ENCODE measurements at regions not wholly inside any gene's neighbourhood (a gene's known extent, or its start where the extent isn't known, plus 50 kb on each side); places are given as distances from the start of the nearest gene placed in this dataset.

DNA sequence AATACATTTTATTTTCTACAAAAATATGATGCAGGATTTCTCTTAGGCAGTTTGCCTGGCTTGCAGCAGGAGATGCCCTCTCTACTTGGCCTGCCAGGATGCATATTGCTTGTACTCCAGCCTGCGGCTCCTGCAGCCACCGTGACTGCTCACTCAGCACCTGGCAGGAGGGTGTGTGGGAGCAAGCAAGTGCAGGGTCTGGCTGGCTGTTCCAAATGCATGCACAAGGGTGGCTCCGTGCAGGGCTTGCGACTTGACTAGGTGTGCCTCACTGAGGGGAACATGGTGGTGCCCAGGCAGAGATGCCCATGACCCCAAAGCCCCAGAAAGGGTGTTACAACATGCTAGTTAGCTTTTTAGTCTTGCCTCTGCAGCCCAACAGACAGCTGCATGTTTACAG is 1240.2 kb upstream of the ALCAM start:
- H3K27ac ChIP-seq (ENCODE audit: low read length): no peak overlapping the region
- ATAC-seq (ENCODE audit: insufficient read depth, low read depth): no peak
- no peak overlapping the region for H2AFZ ChIP-seq (ENCODE audit: low read depth, low read length)
- no peaks in the 10 kb centered on the region for H3K9me3 ChIP-seq (ENCODE audit: insufficient read depth, low read length, severe bottlenecking)
- no peak overlapping the region for H3K9ac ChIP-seq (ENCODE audit: low read depth, low read length)
- no peaks in the 10 kb centered on the region for H4K20me1 ChIP-seq (ENCODE audit: insufficient read depth, low read length)
- DNase-seq: no peak
- H3K27me3 ChIP-seq (ENCODE audit: insufficient read depth, low read length, poor library complexity): no peaks in the 10 kb centered on the region
- no peaks in the 10 kb centered on the region for H3K79me2 ChIP-seq (ENCODE audit: insufficient read depth, low read length)
- no peak overlapping the region for H3K4me2 ChIP-seq (ENCODE audit: insufficient read depth, low read length)
- TF ChIP-seq, protein P1, sequence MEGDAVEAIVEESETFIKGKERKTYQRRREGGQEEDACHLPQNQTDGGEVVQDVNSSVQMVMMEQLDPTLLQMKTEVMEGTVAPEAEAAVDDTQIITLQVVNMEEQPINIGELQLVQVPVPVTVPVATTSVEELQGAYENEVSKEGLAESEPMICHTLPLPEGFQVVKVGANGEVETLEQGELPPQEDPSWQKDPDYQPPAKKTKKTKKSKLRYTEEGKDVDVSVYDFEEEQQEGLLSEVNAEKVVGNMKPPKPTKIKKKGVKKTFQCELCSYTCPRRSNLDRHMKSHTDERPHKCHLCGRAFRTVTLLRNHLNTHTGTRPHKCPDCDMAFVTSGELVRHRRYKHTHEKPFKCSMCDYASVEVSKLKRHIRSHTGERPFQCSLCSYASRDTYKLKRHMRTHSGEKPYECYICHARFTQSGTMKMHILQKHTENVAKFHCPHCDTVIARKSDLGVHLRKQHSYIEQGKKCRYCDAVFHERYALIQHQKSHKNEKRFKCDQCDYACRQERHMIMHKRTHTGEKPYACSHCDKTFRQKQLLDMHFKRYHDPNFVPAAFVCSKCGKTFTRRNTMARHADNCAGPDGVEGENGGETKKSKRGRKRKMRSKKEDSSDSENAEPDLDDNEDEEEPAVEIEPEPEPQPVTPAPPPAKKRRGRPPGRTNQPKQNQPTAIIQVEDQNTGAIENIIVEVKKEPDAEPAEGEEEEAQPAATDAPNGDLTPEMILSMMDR (IDR thresholded peaks at IDR 0.05; ENCODE audit: borderline replicate concordance, extremely low read depth, low read length, poor library complexity, severe bottlenecking): no peak
- TF ChIP-seq EZH2 (IDR thresholded peaks at IDR 0.05; ENCODE audit: borderline replicate concordance, low read depth, low read length, severe bottlenecking): no peak
- no peaks in the 10 kb centered on the region for H3K4me1 ChIP-seq (ENCODE audit: insufficient read depth, low read length)
- H3K4me3 ChIP-seq (ENCODE audit: low read depth in 1 of 2, low read length in 2 of 2): no peak overlapping the region
- no peaks in the 10 kb centered on the region for H3K36me3 ChIP-seq (ENCODE audit: insufficient read depth, low read length)

GRCh38 chr3:104126864-104127553 is 1239.7 kb upstream of the ALCAM start:
- DNase-seq (no peak), ATAC-seq (ENCODE audit: insufficient read depth, low read depth) (no peak)
- H3K36me3 ChIP-seq (ENCODE audit: insufficient read depth, low read length): no peaks in the 10 kb centered on the region
- H3K4me2 ChIP-seq (ENCODE audit: insufficient read depth, low read length): no peak overlapping the region
- H3K9me3 ChIP-seq (ENCODE audit: insufficient read depth, low read length, severe bottlenecking): no peaks in the 10 kb centered on the region
- H4K20me1 ChIP-seq (ENCODE audit: insufficient read depth, low read length): no peaks in the 10 kb centered on the region
- TF ChIP-seq EZH2 (IDR thresholded peaks at IDR 0.05; ENCODE audit: borderline replicate concordance, low read depth, low read length, severe bottlenecking): no peak
- TF ChIP-seq, protein P1 (IDR thresholded peaks at IDR 0.05; ENCODE audit: borderline replicate concordance, extremely low read depth, low read length, poor library complexity, severe bottlenecking): no peak
- no peak overlapping the region for H3K9ac ChIP-seq (ENCODE audit: low read depth, low read length)
- H3K4me3 ChIP-seq (ENCODE audit: low read depth in 1 of 2, low read length in 2 of 2): no peak overlapping the region
- H3K27ac ChIP-seq (ENCODE audit: low read length): no peak overlapping the region
- H2AFZ ChIP-seq (ENCODE audit: low read depth, low read length): no peak overlapping the region
- no peaks in the 10 kb centered on the region for H3K27me3 ChIP-seq (ENCODE audit: insufficient read depth, low read length, poor library complexity)
- H3K79me2 ChIP-seq (ENCODE audit: insufficient read depth, low read length): no peaks in the 10 kb centered on the region
- no peaks in the 10 kb centered on the region for H3K4me1 ChIP-seq (ENCODE audit: insufficient read depth, low read length)

GRCh38 chr3:104127830-104128229 is 1238.9 kb upstream of the ALCAM start:
- Histone ChIP-seq H3K36me3 (ENCODE audit: insufficient read depth, low read length) (no peaks in the 10 kb centered on the region), H3K27me3 (ENCODE audit: insufficient read depth, low read length, poor library complexity) (no peaks in the 10 kb centered on the region), H3K4me1 (ENCODE audit: insufficient read depth, low read length) (no peaks in the 10 kb centered on the region), H3K27ac (ENCODE audit: low read length) (no peak overlapping the region), H2AFZ (ENCODE audit: low read depth, low read length) (no peak overlapping the region), H3K79me2 (ENCODE audit: insufficient read depth, low read length) (no peaks in the 10 kb centered on the region), H3K9me3 (ENCODE audit: insufficient read depth, low read length, severe bottlenecking) (no peaks in the 10 kb centered on the region), H4K20me1 (ENCODE audit: insufficient read depth, low read length) (no peaks in the 10 kb centered on the region), H3K4me2 (ENCODE audit: insufficient read depth, low read length) (no peak overlapping the region), H3K4me3 (ENCODE audit: low read depth in 1 of 2, low read length in 2 of 2) (no peak overlapping the region), H3K9ac (ENCODE audit: low read depth, low read length) (no peak overlapping the region)
- TF ChIP-seq, protein P1 (IDR thresholded peaks at IDR 0.05; ENCODE audit: borderline replicate concordance, extremely low read depth, low read length, poor library complexity, severe bottlenecking): no peak
- TF ChIP-seq EZH2 (IDR thresholded peaks at IDR 0.05; ENCODE audit: borderline replicate concordance, low read depth, low read length, severe bottlenecking): no peak
- no peak for ATAC-seq (ENCODE audit: insufficient read depth, low read depth)
- DNase-seq: no peak
